ENCODE measurements at regions not wholly inside any gene's neighbourhood (a gene's known extent, or its start where the extent isn't known, plus 50 kb on each side); places are given as distances from the start of the nearest gene placed in this dataset.

GRCh38 chr2:109685453-109685852, 71.3 kb downstream of the SOWAHC start:
- Histone ChIP-seq H3K36me3 (ENCODE audit: insufficient read depth) (no peaks in the 10 kb centered on the region), H4K20me1 (ENCODE audit: insufficient read depth) (no peaks in the 10 kb centered on the region), H3K27ac (no peak overlapping the region), H2AFZ (ENCODE audit: low read depth) (no peak overlapping the region), H3K27me3 (ENCODE audit: insufficient read depth, low read depth) (no peaks in the 10 kb centered on the region), H3K4me1 (ENCODE audit: low read depth, poor library complexity, severe bottlenecking) (no peaks in the 10 kb centered on the region), H3K79me2 (ENCODE audit: insufficient read depth, low read depth) (no peaks in the 10 kb centered on the region), H3K4me2 (no peak overlapping the region), H3K9ac (no peak overlapping the region), H3K4me3 (IDR thresholded peaks at IDR 0.05; ENCODE audit: insufficient read depth, low read depth, low read length) (no peak overlapping the region)
- no peak for TF ChIP-seq CTCF (conservative IDR thresholded peaks at IDR 0.05; ENCODE audit: low read depth, low read length)

GRCh38 chr2:109686921-109687320, 72.8 kb downstream of the SOWAHC start:
- Histone ChIP-seq H3K79me2 (ENCODE audit: insufficient read depth, low read depth) (no peaks in the 10 kb centered on the region), H3K27me3 (ENCODE audit: insufficient read depth, low read depth) (no peaks in the 10 kb centered on the region)
- no peak for TF ChIP-seq CTCF (conservative IDR thresholded peaks at IDR 0.05; ENCODE audit: low read depth, low read length)

GRCh38 chr2:109689182-109689930, 75.2 kb downstream of the SOWAHC start:
- TF ChIP-seq CTCF (conservative IDR thresholded peaks at IDR 0.05; ENCODE audit: low read depth, low read length) = no peak
- Histone ChIP-seq H3K4me2 (no peak overlapping the region), H3K36me3 (ENCODE audit: insufficient read depth) (no peaks in the 10 kb centered on the region)

More at GRCh38 chr2:109686921-109687320, 72.8 kb downstream of the SOWAHC start:
- no peak overlapping the region for H3K4me3 ChIP-seq (IDR thresholded peaks at IDR 0.05; ENCODE audit: insufficient read depth, low read depth, low read length)
- H3K4me2 ChIP-seq = no peak overlapping the region
- H4K20me1 ChIP-seq (ENCODE audit: insufficient read depth) = no peaks in the 10 kb centered on the region
- H3K9ac ChIP-seq = no peak overlapping the region
- H3K27ac ChIP-seq = no peak overlapping the region
- H2AFZ ChIP-seq (ENCODE audit: low read depth) = no peak overlapping the region
- H3K36me3 ChIP-seq (ENCODE audit: insufficient read depth) = no peaks in the 10 kb centered on the region
- H3K4me1 ChIP-seq (ENCODE audit: low read depth, poor library complexity, severe bottlenecking) = no peaks in the 10 kb centered on the region

GRCh38 chr2:109689973-109690372, 75.8 kb downstream of the SOWAHC start:
- H3K4me1 ChIP-seq (ENCODE audit: low read depth, poor library complexity, severe bottlenecking) = no peaks in the 10 kb centered on the region
- no peaks in the 10 kb centered on the region for H3K27me3 ChIP-seq (ENCODE audit: insufficient read depth, low read depth)
- no peak overlapping the region for H3K27ac ChIP-seq
- no peak overlapping the region for H2AFZ ChIP-seq (ENCODE audit: low read depth)
- H3K79me2 ChIP-seq (ENCODE audit: insufficient read depth, low read depth) = no peaks in the 10 kb centered on the region
- H3K4me2 ChIP-seq = no peak overlapping the region
- H3K36me3 ChIP-seq (ENCODE audit: insufficient read depth) = no peaks in the 10 kb centered on the region
- no peaks in the 10 kb centered on the region for H4K20me1 ChIP-seq (ENCODE audit: insufficient read depth)
- no peak for TF ChIP-seq CTCF (conservative IDR thresholded peaks at IDR 0.05; ENCODE audit: low read depth, low read length)
- H3K4me3 ChIP-seq (IDR thresholded peaks at IDR 0.05; ENCODE audit: insufficient read depth, low read depth, low read length) = no peak overlapping the region
- H3K9ac ChIP-seq = no peak overlapping the region

More at GRCh38 chr2:109689182-109689930, 75.2 kb downstream of the SOWAHC start:
- Histone ChIP-seq H3K79me2 (ENCODE audit: insufficient read depth, low read depth) (no peaks in the 10 kb centered on the region), H3K27me3 (ENCODE audit: insufficient read depth, low read depth) (no peaks in the 10 kb centered on the region), H3K9ac (no peak overlapping the region), H4K20me1 (ENCODE audit: insufficient read depth) (no peaks in the 10 kb centered on the region), H3K27ac (no peak overlapping the region), H3K4me1 (ENCODE audit: low read depth, poor library complexity, severe bottlenecking) (no peaks in the 10 kb centered on the region), H2AFZ (ENCODE audit: low read depth) (no peak overlapping the region), H3K4me3 (IDR thresholded peaks at IDR 0.05; ENCODE audit: insufficient read depth, low read depth, low read length) (no peak overlapping the region)

Data from KMS-11 (cell line).